GM13976 (cell line): ENCODE measurements at regions not wholly inside any gene's neighbourhood (a gene's known extent, or its start where the extent isn't known, plus 50 kb on each side); places are given as distances from the start of the nearest gene placed in this dataset.

Source experiments
- DNase-seq: peaks from one replicate; pipeline ENCODE4 v3.0.0; 2012; ENCODE audit warnings: low spot score
- in situ Hi-C: fragments of 300-500 bp; cut with MboI; formaldehyde crosslinking; loops from one replicate; pipeline ENCODE4 v1.12.0; 2022; ENCODE audit warnings: low sequenced_read_pairs, mixed read lengths, inconsistent platforms; ENCODE audit not compliant: unreplicated experiment
- TF ChIP-seq, protein P1 (sequence below): IDR thresholded peaks from 2 replicates; pipeline ENCODE4 v1.5.1; 2012; ENCODE audit warnings: borderline replicate concordance, mild to moderate bottlenecking; ENCODE audit not compliant: insufficient read depth; ENCODE audit errors: extremely low read depth, missing control alignments, control extremely low read depth

DNA sequence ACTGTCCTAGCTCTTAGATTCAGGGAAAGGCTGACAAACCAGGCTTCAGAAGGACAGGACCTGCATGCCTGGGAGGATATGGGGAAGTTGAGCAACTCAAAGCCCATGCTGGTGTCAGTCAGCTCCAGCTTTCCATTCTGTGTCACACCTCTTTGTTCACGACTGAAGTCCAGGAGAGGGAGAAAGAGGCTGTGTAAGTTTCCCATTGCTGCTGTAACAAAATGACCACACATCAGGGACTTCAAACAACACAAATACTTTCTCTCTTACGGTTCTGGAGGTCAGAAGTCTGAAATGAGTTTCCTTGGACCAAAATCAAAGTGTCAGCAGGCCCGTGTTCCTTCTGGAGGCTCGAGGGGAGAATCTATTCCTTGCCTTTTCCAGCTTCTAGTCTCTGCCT is 50.6 kb upstream of the STX18 start:
- no peak for DNase-seq
- in situ Hi-C loops, result no loop called here
- TF ChIP-seq, protein P1, sequence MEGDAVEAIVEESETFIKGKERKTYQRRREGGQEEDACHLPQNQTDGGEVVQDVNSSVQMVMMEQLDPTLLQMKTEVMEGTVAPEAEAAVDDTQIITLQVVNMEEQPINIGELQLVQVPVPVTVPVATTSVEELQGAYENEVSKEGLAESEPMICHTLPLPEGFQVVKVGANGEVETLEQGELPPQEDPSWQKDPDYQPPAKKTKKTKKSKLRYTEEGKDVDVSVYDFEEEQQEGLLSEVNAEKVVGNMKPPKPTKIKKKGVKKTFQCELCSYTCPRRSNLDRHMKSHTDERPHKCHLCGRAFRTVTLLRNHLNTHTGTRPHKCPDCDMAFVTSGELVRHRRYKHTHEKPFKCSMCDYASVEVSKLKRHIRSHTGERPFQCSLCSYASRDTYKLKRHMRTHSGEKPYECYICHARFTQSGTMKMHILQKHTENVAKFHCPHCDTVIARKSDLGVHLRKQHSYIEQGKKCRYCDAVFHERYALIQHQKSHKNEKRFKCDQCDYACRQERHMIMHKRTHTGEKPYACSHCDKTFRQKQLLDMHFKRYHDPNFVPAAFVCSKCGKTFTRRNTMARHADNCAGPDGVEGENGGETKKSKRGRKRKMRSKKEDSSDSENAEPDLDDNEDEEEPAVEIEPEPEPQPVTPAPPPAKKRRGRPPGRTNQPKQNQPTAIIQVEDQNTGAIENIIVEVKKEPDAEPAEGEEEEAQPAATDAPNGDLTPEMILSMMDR, result no peak
